ENCODE measurements at regions not wholly inside any gene's neighbourhood (a gene's known extent, or its start where the extent isn't known, plus 50 kb on each side); places are given as distances from the start of the nearest gene placed in this dataset.

DNA sequence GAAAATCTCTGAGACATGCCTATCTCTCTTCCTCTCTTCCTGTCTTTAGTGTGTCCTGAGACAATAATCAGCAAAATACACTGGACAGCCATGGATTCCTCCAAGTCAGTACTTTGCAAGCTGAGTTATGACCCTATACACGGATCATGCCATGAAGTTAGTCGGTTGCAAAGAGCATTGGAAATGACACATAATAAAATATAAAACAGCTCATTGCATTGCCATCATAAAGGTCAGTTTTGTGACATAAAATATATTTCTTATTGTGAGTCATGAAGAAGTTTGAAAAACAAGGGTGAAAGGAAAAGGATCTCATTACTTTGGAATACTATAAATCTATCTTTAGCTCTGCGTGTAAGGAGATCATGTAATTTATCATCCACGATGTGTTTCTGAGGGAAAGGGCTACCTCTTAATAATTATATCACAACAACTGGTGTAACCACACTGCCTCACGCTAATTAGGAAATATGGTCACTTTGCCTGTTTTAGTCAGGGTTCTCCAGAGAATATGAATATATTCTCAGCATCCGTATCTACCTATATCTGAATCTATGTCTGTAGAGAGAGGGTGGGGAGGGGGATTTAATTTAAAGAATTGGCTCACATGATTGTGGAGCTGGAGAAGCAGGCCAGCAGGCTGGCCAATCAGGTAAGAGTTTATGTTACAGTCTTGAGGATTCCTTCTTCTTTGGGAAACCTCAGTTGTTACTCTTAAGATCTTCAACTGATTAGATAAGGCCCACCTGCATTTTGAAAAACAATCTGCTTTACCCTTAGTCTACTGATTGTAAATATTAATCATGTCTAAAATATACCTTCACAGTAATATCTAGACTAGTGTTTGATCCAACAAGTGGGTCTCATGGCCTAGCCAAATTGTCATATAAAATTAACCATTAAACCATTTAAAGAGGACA lies 198.8 kb downstream of the FAT3 start:
- H3K27ac ChIP-seq (ENCODE audit: low read depth) = no peak overlapping the region
- H2AFZ ChIP-seq = no peak overlapping the region
- no peaks in the 10 kb centered on the region for H3K9me2 ChIP-seq (ENCODE audit: insufficient read depth)
- Mint-ChIP-seq H3K27ac (no peak overlapping the region), H3K27me3 (ENCODE audit: insufficient read depth, low read depth, poor library complexity) (peaks cover 5% of the 10 kb centered on the region), H3K36me3 (ENCODE audit: low read depth) (peaks cover 37% of the 10 kb centered on the region; the same call in 2 of the 3 replicates), H3K4me1 (peaks cover 28% of the 10 kb centered on the region), H3K4me3 (no peak overlapping the region), H3K9me3 (peaks cover 25% of the 10 kb centered on the region; the same call in 2 of the 3 replicates)
- H3K4me2 ChIP-seq = no peak overlapping the region
- DNase-seq (ENCODE audit: low spot score) (no peak), ATAC-seq (no peak)
- TF ChIP-seq EZH2phosphoT487 (IDR thresholded peaks at IDR 0.05; ENCODE audit: unreplicated experiment) (no peak), POLR2AphosphoS5 (IDR thresholded peaks at IDR 0.05; ENCODE audit: low read depth) (no peak), NANOG (IDR thresholded peaks at IDR 0.05; ENCODE audit: borderline replicate concordance) (no peak), EZH2 (IDR thresholded peaks at IDR 0.05; ENCODE audit: low read depth, unreplicated experiment) (no peak), STAT1 (IDR thresholded peaks at IDR 0.05; ENCODE audit: unreplicated experiment) (no peak), CREB1 (CRISPR knock-in tag; IDR thresholded peaks at IDR 0.05; ENCODE audit: low read depth) (no peak), JUNB (IDR thresholded peaks at IDR 0.05; ENCODE audit: unreplicated experiment) (no peak)
- TF ChIP-seq, protein P1, sequence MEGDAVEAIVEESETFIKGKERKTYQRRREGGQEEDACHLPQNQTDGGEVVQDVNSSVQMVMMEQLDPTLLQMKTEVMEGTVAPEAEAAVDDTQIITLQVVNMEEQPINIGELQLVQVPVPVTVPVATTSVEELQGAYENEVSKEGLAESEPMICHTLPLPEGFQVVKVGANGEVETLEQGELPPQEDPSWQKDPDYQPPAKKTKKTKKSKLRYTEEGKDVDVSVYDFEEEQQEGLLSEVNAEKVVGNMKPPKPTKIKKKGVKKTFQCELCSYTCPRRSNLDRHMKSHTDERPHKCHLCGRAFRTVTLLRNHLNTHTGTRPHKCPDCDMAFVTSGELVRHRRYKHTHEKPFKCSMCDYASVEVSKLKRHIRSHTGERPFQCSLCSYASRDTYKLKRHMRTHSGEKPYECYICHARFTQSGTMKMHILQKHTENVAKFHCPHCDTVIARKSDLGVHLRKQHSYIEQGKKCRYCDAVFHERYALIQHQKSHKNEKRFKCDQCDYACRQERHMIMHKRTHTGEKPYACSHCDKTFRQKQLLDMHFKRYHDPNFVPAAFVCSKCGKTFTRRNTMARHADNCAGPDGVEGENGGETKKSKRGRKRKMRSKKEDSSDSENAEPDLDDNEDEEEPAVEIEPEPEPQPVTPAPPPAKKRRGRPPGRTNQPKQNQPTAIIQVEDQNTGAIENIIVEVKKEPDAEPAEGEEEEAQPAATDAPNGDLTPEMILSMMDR (conservative IDR thresholded peaks at IDR 0.05; ENCODE audit: low read depth in 2 of 2) = no peak
- H3K79me2 ChIP-seq (replicated peaks; ENCODE audit: insufficient read depth) = peaks cover 86% of the 10 kb centered on the region
- H3F3A ChIP-seq (replicated peaks; ENCODE audit: low read depth) = no peaks in the 10 kb centered on the region
- no peaks in the 10 kb centered on the region for H3K36me3 ChIP-seq (ENCODE audit: insufficient read depth)
- H3K4me1 ChIP-seq (ENCODE audit: insufficient read depth) = peaks cover 4% of the 10 kb centered on the region; the same call in 1 of the 2 replicates
- H4K20me1 ChIP-seq (replicated peaks; ENCODE audit: insufficient read depth) = no peaks in the 10 kb centered on the region
- H3K27me3 ChIP-seq (ENCODE audit: insufficient read depth) = no peaks in the 10 kb centered on the region
- no peak overlapping the region for H3K4me3 ChIP-seq

DNA sequence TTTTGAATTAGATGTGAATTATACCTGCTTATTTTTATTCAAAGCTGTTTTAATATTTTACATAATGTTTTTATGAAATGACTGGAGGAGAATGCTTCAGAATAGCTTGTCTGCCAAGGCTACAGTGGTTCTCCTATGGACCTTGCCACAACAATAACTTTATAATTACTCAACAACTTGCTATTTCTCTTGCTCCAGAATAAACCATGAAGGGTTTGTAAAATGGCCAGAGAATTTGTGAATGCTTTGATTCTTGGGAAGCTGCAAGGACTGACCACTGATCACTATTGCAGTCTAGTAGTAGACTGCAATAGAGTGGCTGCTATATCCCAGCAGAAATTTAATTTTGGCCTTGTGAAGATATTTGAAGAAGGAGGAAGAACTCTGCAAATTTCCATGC lies 199.7 kb downstream of the FAT3 start:
- Mint-ChIP-seq H3K4me3 (no peak overlapping the region), H3K27me3 (ENCODE audit: insufficient read depth, low read depth, poor library complexity) (peaks cover 5% of the 10 kb centered on the region), H3K9me3 (peaks cover 34% of the 10 kb centered on the region; the same call in 2 of the 3 replicates), H3K4me1 (peaks cover 19% of the 10 kb centered on the region), H3K27ac (no peak overlapping the region), H3K36me3 (ENCODE audit: low read depth) (peaks cover 46% of the 10 kb centered on the region; the same call in 2 of the 3 replicates)
- Histone ChIP-seq H2AFZ (no peak overlapping the region), H3K4me3 (no peak overlapping the region), H4K20me1 (replicated peaks; ENCODE audit: insufficient read depth) (no peaks in the 10 kb centered on the region), H3K4me2 (no peak overlapping the region), H3F3A (replicated peaks; ENCODE audit: low read depth) (no peaks in the 10 kb centered on the region), H3K79me2 (replicated peaks; ENCODE audit: insufficient read depth) (peaks cover 92% of the 10 kb centered on the region), H3K9me2 (ENCODE audit: insufficient read depth) (no peaks in the 10 kb centered on the region), H3K4me1 (ENCODE audit: insufficient read depth) (no peaks in the 10 kb centered on the region), H3K36me3 (ENCODE audit: insufficient read depth) (0 out of 2 replicates have a peak, but pooled peaks cover 1% of the 10 kb centered on the region), H3K27ac (ENCODE audit: low read depth) (no peak overlapping the region), H3K27me3 (ENCODE audit: insufficient read depth) (no peaks in the 10 kb centered on the region)
- no peak for ATAC-seq
- no peak for DNase-seq (ENCODE audit: low spot score)
- TF ChIP-seq NANOG (IDR thresholded peaks at IDR 0.05; ENCODE audit: borderline replicate concordance) (no peak), JUNB (IDR thresholded peaks at IDR 0.05; ENCODE audit: unreplicated experiment) (no peak), STAT1 (IDR thresholded peaks at IDR 0.05; ENCODE audit: unreplicated experiment) (no peak), EZH2phosphoT487 (IDR thresholded peaks at IDR 0.05; ENCODE audit: unreplicated experiment) (no peak), ZNF114 (CRISPR knock-in tag; IDR thresholded peaks at IDR 0.05) (no peak), CREB1 (CRISPR knock-in tag; IDR thresholded peaks at IDR 0.05; ENCODE audit: low read depth) (no peak), POLR2AphosphoS5 (IDR thresholded peaks at IDR 0.05; ENCODE audit: low read depth) (no peak)
- TF ChIP-seq, protein P2, sequence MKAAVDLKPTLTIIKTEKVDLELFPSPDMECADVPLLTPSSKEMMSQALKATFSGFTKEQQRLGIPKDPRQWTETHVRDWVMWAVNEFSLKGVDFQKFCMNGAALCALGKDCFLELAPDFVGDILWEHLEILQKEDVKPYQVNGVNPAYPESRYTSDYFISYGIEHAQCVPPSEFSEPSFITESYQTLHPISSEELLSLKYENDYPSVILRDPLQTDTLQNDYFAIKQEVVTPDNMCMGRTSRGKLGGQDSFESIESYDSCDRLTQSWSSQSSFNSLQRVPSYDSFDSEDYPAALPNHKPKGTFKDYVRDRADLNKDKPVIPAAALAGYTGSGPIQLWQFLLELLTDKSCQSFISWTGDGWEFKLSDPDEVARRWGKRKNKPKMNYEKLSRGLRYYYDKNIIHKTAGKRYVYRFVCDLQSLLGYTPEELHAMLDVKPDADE (IDR thresholded peaks at IDR 0.05) = no peak
- TF ChIP-seq, protein P1 (conservative IDR thresholded peaks at IDR 0.05; ENCODE audit: low read depth in 2 of 2) = no peak

Measured in GM23338 (cell line).